COLO829 (cell line): ENCODE measurements at regions not wholly inside any gene's neighbourhood (a gene's known extent, or its start where the extent isn't known, plus 50 kb on each side); places are given as distances from the start of the nearest gene placed in this dataset.
"Not testable (repeated sequence)": the region's sequence is repeated elsewhere in the genome, so short reads cannot be mapped to it uniquely, and the experiment has no call there.

Experiments
- DNase-seq: peaks from one replicate; pipeline ENCODE4 v3.0.0; 2012; ENCODE audit warnings: low spot score

DNA sequence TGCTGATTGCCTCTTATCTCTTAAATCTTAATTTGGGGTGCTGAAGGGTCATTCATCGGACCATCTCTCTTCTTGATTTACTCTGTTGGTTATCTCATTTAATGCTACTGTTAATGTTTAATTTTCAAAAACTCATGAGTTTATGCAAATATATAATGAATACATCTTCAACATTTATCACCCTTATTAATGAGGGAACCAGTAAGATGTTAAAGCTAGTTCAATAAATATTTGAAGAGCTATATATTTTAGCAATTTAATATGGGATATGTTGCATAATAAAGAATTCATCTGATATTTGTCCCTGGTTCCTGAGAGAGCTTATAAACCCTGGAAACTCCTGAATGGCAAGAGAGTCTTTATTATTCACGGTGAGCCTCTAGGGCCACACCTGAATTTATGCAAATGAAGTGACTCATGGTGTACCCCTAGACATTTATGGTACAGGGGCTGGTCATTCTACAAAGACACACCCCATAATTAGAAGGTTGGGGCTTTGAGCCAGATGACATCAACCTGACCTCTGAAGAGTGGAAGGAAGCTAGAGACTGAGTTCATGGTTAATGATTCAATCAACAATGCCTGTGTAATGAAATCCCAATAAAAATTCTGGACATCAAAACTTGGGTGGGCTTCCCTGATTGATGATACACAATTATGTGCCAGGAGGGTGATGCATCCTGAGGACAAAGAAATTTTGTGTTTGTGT lies 339.5 kb upstream of the ZNF608 start:
- DNase-seq, result no peak

GRCh38 chr5:125088522-125089105 lies 342.2 kb upstream of the ZNF608 start:
- DNase-seq, result no peak

DNA sequence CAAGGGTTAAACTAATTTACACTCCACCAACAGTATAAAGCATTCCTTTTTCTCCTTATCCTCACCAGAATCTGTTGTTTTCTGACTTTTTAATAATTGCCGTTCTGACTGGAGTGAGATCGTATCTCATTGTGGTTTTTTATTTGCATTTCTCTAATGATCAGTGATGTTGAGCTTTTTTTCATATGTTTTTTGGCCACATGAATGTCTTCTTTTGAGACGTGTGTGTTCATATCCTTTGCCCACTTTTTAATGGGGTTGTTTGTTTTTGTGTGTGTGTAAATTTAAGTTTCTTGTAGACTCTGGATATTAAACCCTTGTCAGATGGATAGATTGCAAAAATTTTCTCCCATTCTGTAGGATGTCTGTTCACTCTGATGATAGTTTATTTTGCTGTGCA lies 345.7 kb upstream of the ZNF608 start:
- not testable (repeated sequence) for DNase-seq

GRCh38 chr5:125093776-125094175 lies 347.3 kb upstream of the ZNF608 start:
- peak; percentile 69 for DNase-seq

GRCh38 chr5:125100342-125100741 lies 353.9 kb upstream of the ZNF608 start:
- no peak for DNase-seq

DNA sequence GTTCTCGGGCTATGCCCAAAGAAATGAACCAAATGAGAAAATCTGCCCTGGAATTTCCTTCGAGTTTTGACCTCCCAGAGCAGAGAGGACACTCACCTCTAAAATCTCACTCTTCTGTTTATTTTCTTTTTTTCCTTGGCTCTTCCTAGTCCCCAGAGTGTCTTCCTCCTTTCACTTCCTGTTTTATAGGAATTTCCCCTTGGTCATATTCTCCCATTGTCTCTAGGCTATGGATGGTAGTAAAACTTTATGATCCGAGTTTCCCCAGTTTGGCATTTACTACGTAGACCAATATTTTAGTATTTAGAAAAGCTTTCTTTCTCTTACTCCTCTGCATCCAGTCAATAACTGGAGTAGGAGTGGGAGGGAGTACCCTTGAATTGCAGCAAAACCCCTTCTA lies 354.5 kb upstream of the ZNF608 start:
- DNase-seq, result no peak

DNA sequence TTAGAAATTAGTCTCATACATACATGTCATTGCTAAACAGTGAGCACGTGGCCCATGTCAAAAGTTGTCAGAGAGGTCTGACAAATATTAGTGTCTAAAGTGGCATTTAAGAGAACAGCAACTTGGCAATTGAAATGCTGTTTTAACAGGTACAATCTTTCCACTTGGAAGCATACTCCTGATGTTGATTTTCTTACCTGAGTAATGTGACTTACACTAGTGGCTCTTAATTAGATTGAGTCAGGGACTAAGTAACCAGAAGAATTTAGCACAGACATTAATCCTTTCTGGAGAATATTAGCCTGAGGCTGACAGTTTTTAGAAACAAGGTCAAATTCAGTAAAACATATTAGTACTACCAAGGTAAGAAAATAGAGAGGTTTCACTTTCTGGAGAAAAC lies 357.0 kb upstream of the ZNF608 start:
- no peak for DNase-seq

DNA sequence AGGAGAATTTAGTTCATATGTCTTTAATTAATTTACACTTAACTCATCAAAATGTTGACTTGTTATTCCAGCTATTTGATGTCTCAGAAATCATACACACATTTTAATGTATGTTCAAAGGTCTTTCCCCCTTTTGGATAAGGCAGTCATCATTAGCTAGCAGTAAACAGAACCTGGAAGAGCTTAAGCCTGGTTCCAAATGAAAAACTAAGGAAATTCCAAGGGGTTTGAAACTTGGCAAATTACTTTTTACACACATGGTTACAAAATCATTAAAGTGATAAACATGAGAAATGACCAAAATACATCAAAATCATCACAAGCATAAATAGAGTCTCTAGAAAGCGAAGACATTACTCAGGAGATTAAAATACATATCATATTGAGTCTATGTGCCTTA lies 359.8 kb upstream of the ZNF608 start:
- DNase-seq, result no peak

GRCh38 chr5:125106881-125107280 lies 360.4 kb upstream of the ZNF608 start:
- no peak for DNase-seq

GRCh38 chr5:125109293-125109692 lies 362.9 kb upstream of the ZNF608 start:
- DNase-seq, result no peak

- DNase-seq, result no peak
Measured at GRCh38 chr5:125109816-125110215, 363.4 kb upstream of the ZNF608 start.

- peak; percentile 12 for DNase-seq
Measured at GRCh38 chr5:125112196-125112595, 365.8 kb upstream of the ZNF608 start.

DNA sequence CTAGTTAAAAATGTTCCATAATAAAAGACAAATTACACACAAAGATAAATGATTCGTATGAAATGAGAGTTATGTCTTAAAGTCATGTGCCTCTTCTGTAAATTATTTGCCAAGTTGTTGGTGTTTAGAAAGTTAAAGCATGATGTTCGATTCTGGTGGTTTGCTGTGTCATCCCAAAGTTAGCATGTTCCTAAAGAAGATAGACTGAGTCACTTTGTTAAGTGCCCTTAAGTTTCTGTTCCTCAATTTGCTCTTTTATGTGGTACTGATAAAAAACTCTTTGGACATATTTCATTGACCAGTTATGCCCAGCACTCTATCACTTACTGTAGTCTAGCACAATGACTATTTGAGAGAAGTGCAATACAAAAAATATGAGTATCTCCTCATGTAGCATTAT lies 366.9 kb upstream of the ZNF608 start:
- DNase-seq, result no peak

DNA sequence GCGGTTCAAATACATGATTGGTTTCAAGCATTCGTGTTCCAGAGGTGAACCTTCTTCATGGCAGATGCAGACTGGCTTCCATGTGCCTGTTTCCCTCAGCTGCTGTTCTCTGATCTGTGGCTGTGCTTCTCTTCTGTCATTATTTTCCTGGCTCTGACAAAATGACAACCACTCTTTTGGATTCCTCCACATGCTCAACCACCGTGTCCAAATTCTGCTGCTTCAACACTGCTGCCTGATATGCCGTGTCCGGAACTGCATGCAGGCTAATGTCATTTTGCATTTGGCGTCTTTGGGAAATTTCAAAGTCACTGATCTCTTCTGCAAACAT lies 368.7 kb upstream of the ZNF608 start:
- DNase-seq, result no peak

DNA sequence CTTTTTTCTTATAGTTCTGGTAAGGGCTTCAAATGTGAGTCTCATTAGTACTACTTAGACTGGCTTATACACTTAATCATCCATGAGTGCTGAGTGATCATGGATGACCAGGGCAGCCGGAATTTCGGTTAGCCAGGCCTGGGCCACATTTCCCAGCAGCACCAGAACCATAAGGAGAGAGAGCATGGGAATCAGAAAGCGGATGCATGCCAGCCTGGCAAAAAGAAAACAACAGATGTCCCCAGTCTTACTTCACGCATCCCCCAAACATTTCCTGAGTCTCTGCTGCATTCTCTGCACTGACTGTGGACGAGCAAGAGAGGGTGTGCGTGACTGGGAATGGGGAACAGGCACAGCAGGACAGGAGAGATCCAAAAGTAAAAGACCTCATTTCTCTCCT lies 371.1 kb upstream of the ZNF608 start:
- no peak for DNase-seq

DNA sequence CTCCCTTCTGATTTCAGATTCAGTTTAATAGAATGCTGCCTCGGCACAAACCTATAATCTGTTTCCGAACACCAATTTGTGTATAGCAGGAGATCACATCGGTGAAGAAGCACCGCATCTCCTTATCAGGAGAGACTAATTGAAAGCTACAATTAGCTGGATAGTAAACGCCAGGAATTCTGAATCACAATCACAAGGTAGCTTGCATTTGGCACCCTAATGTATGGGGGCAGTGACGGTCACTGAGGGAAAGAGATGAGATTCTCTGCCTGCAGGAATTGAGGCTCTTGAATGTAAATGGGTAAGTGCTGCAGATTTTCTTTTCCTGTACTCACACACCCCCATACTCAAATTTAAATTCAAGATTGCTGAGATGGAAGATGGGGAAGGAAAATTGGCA lies 373.6 kb upstream of the ZNF608 start:
- DNase-seq, result no peak

DNA sequence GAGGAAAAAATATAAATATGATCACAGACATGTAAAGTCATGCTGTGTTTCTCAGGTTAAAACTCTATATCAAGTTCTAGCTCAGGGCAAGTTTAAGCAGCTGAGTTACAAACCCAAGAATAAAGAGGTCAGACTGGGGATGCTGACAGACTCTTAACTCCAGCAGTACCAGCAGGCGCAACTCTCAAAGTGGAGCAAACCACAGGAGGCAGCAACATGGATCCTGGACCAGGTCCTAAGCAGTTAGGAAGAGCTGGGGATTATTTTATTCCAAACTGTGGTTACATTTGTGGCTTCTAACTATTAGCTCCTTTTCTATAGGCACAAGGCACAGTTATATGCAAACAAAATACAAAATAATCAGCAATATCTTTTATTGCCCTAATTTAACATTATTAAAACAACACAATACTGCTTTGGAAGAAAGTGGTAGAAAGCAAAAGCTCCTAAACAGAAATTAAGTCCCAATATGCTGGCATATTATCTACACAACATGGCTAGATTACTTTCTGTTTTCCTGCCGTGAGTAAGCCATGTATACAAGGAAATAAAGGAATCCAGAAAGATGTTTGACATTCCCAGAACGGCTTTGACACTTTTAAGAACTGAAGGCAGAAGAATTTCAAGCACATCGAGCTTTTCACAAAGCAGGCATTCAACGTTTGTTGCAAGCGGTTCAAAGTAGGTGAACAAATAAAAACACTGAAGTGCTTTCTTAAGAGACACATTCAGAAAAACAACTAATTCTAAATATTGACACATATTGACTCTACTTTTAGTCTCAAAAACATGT lies 378.8 kb upstream of the ZNF608 start:
- DNase-seq, result no peak

GRCh38 chr5:125126050-125126449 lies 379.6 kb upstream of the ZNF608 start:
- no peak for DNase-seq

GRCh38 chr5:125129151-125129806 lies 382.8 kb upstream of the ZNF608 start:
- DNase-seq, result no peak

GRCh38 chr5:125130591-125130990 lies 384.2 kb upstream of the ZNF608 start:
- DNase-seq, result no peak

- DNase-seq, result peak; percentile 65
Measured at GRCh38 chr5:125134216-125135081, 388.0 kb upstream of the ZNF608 start.

DNA sequence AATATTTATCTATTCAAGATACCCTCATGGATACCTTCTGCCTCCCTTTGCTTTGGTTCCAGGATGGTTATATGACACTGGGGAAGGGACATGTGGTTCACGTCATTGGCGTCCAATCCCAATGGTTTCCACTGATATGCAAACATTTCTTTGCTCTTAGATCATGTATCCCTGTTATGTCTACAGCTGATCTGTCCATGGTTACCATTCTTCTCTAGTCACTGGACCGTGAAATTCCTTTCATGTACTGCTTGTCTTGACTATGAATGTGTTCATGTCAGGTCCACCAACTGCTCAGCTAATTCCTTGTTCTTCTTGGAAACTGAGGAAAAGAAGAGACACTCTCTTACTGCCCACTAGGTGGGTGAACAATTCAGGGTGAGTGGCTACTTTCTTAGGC lies 391.1 kb upstream of the ZNF608 start:
- no peak for DNase-seq
